Activated naive CD4-positive, alpha-beta T cell treated with Interleukin-2 at 50 U/mL for 16 hours (primary cell): ENCODE measurements at regions not wholly inside any gene's neighbourhood (a gene's known extent, or its start where the extent isn't known, plus 50 kb on each side); places are given as distances from the start of the nearest gene placed in this dataset.

Experiments
- DNase-seq: peaks from one replicate; pipeline ENCODE4 v3.0.0-alpha.2; 2020

DNA sequence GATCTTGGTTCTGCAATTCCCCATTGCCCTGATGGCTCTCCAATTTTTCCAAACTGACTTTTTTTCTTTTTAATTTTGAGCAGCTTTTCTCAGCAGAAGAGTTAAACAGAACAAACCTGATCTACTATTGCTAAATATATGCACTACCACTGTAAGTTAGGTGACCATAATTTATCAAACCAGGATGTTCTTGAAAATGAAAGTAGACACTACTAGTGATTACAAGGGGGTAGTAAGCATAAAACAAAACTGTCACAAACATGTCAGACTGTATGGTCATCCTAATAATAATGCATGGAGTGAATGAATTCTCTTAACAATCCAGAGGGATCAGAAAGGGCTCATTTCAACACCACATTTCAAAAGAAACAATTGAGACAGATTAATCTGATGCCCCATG is 183.0 kb upstream of the FOXN3 start:
- DNase-seq, result no peak

DNA sequence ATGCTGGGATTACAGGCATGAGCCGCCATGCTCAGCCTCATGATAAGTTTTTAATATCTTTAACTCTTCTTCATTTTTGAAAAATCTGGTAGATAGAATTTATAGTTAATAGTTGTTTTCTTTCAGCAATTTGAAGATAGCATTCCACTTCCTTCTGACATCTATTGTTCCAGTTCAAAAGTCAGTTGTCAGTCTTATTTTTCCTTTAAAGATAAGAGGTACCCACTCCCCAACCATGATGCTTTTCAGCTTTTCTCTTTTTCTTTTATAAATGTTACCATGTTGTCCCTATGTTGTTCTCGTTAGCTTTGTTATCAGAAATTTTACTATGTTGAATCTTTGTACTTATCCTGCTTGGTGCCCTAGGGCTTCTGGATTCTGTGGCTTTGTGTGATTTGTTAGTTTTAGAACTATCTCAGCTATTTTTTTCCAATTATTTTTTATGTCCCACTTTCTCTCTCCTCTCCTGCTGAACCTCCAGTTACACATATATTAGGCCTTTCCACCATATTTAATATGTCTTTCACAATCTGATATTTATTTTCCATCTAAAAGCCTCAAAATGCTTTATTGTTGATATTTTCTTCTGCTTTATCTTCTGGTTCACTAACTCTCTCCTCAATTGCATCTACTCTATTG is 181.6 kb upstream of the FOXN3 start:
- DNase-seq, result no peak

DNA sequence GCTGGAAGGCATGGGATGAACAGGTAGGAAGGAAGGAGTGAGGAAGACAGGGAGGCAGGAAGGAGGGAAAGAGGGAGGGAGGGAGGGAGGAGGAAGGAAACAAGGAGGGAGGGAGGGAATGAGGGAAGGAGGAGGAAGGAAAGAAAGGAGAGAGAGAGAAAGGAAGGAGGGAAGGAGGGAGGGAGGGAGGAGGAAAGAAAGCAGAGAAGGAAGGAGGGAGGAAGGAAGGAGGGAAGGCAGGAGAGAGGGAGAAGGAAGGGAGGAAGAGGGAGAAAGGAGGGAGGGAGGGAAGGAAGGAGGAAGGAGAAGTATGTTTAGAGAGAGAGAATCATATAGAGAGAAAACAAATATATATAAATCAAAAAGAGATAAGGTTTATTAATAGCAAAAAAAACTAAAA is 175.9 kb upstream of the FOXN3 start:
- DNase-seq, result no peak

DNA sequence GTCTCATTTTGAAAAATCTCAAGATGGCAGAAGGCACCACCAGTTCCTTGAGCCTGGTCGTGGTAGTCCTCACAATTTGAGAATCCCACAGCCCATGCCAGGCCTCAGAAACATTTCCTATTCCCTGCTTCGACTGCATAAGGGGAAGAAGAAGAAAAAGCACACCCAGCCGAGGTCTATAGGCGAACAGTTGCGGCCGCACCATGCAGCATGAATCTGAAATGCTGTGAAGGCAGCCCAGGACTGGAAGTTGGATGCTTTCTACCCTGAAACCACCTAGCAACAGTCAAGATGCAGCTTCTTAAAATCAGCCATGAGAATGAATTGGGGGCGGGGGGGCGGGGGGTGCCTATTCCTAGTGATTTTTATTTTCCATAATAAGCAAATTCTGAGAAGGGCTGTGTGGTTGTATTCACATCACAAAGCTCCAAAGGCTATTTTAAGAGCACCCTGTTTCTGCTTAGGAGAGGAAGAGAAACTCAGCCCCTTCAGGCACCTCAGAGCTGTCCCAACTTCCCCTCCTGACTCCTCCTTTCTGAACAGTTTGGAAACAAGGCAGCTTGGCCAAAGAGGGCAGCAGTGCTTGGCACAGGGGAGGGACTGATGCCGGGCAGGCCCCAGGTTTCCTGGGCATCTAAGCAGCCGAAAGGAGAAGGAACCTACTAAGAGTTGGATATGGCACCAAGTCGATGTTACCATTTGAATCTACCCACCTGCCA is 172.5 kb upstream of the FOXN3 start:
- DNase-seq, result no peak

DNA sequence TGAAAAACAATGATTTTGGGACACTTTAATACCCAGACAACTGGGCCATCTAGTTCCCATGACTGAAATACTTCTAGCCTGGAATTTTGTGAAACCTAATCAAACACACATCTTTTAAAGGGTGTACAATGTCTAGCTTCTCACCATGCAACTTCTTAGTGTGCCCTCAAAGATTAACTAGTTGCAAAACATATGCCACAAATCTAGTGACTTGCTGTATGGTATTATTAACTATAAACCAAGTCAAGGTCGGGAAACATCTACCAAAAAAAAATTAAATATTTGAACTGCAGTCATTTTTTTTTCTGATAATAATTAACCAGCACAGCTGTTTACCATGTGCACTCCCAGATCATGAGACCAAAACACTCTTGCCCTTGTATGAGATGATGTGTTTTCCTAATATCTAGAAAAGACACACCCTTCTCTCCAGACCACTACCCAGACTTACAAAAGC is 171.8 kb upstream of the FOXN3 start:
- no peak for DNase-seq

DNA sequence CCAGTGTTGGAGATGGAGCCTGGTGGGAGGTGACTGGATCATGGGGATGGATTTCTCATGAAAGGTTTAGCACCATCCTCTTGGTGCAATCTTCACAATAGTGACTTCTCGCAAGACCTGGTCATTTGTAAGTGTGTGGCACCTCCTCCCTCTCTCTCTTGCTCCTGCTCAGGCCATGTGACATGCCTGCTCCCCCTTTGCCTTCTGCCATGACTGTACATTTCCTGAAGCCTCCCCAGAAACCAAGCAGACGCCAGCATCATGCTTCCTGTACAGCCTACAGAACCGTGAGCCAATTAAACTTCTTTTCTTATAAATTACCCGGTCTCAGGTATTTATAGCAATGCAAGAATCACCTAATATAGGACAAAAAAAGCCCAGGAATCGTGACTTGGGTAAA is 171.0 kb upstream of the FOXN3 start:
- no peak for DNase-seq

DNA sequence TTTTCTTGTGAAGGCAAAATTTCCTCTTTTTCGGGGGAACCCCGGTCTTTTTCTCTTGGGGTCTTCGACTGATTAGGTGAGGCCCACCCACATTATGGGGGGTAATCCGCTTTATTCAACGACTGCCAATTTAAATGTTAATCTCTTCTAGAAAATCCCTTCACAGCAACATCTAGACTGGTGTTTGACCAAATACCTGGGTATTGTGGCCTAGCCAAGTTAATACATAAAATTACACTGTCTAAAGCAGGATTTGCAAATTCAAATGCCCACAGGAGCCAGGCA is 170.0 kb upstream of the FOXN3 start:
- no peak for DNase-seq

DNA sequence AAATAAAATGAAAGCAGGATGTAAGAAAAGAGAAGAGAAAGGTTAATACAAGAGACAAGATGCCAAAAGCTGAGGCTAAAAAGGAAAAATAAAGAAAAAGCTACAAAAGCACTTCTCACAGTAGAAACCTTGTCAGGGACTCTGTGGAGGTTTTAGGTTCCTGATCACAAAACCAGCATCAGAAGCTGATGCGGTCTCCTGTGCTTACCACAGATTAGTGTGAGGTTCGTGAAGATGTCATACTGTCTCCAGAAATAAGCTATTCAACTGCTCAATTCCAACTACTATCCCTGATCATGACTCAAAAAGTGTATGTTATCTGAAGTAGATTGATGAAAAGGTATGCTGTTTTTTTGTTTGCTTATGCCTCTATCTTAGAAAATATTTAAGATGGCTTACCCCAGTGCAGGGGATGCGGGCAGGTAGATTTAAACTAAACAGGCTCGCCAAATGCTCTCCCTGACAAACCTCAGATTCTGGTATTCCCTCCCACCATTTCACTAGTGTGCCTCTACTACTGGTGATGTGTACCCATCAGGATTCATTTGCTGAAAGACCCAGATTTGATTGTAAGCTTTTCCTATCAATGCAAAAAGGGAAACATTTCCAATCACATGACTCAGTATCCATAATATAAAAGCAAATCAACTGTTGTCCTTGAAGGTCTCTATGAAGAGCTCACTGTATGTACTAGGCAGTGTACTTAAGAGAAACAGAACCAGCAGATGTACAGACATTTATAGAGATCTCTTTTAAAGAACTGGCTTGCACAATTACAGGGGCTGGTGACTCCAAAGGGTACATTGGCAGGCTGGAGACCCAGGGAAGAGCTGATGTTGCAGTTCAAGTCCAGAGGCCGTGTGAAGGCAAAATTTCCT is 169.5 kb upstream of the FOXN3 start:
- DNase-seq, result no peak

DNA sequence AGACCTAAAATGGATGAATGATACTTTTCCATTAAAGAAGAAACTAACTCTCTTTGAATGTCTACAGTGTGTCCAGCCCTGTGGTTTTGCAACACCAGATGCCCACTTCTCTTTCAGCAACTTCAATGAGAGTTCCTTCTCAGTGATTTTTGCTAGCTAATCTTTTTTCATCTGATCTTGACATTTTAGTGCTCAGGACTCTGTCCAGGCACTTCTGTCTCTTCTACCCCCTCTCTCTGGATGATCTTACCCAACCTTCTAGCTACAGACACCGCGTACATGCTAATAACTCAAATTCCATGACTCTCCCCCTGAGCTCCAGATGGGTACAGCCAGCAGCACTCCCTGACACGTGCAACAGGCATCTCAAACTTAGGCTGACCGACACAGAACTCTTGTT is 161.1 kb upstream of the FOXN3 start:
- no peak for DNase-seq

DNA sequence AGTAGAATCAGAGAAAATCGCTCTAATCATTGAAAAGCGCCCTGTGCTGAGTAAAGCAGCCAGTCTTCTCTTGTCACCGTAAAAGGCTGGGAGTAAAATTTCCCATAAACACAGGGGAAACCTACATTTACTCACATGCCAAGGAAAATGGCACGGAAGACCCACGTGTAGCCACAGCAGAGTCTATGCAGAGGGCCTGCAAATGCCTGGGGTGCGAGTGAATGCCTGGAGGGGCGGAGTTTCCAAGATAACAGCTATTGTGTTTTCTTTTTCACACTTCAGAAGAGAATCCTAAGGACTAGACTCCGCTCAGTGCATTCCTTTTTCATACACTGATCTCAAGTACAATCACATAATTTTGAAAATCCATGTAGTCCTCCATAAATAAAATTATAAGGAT is 159.9 kb upstream of the FOXN3 start:
- no peak for DNase-seq

DNA sequence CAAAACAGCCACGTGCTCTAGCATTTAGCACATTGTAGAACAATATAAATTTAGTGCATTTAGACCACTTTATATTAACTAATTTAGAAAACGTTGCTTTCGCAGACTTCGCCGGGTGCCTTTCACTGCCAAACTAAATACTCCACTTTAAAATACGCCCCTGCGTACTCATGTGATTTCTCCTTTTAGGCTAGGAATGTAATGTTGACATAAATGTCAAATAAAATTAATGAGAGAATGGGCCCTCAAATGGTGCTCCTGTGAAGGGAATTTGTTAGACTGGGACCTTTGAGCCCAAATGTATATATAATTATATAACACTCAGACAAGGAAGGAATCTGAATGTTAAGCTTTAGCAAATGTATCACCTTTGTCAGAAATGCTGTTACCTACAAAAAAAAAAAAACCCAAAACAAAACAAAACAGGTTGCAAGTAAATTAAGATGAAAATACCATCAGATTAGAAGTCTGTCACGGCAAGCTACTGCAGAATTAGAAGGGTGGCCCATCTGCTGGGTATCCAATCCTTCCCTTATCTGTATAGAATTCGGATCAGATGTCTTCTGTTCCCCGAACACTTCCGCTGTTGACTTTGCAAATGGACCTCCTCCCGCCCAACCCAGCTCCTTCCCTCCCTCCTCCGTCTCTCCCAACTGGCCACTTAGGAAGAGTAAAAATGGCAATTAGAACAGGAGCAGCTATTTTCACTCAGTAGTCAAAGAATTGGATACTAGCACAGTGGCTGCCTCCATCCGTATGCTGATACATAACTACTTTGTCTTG is 159.3 kb upstream of the FOXN3 start:
- DNase-seq, result no peak

DNA sequence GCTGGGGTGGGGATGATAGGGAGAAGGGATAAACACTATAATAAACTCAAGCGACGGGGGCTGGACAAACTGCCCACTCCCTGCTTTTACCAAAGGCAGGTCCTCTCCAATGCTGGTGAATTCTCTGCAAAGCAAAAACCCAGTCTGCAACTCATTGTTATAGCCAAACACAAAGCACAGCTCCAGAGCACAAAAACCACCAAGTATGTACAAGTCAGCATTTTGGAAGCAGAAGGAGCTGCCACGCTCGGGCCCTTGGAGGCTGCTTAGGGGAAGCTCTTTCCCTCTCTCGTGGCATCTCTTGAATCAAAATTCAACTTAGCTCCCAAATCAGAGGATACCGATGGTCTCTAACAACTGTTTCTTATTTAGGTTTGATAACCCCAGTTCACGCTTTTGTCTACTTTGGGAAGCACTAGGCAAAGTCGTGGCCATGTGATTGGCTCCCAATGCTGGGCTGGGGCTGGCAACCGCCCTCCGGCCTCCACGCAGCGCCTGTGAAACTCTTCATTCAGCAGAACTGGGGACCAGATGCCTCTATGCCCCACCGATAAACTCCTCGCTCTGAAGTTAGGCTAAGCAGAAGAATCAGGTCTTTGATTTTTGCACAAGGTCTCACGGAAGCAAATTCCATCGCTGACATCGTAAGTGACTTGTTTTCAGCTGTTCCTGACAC is 158.5 kb upstream of the FOXN3 start:
- no peak for DNase-seq

DNA sequence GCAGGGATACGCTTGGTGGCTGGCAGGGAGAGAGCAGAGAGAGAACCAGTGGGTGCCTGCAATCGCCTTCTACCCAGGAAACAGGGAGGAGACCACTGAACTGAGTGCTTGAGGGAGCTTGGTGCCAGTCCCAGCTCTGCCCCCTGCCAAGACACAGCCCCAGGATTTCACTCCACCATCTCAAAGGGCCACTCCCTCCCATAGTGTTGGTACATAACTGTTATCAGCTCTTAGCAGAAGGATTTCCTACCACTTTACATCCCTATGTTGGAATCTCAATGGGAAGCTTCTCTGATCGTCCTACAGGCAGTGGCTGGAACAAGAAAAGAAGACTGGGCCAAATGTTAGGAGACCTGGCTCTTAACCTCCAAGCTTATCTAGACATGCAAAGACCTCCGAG is 157.4 kb upstream of the FOXN3 start:
- DNase-seq, result no peak

DNA sequence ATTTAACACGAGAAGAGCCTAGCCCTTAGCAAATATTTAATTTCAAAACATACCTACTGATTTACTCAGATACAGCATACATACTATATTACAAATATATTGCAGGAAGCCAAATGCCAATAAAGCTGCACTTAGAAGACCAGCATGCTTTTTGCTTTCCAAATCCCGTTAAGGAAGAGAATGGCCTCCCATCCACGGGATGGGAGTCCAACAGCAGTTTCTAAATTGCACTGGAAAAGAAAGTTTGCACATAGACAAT is 156.3 kb upstream of the FOXN3 start:
- DNase-seq, result no peak

DNA sequence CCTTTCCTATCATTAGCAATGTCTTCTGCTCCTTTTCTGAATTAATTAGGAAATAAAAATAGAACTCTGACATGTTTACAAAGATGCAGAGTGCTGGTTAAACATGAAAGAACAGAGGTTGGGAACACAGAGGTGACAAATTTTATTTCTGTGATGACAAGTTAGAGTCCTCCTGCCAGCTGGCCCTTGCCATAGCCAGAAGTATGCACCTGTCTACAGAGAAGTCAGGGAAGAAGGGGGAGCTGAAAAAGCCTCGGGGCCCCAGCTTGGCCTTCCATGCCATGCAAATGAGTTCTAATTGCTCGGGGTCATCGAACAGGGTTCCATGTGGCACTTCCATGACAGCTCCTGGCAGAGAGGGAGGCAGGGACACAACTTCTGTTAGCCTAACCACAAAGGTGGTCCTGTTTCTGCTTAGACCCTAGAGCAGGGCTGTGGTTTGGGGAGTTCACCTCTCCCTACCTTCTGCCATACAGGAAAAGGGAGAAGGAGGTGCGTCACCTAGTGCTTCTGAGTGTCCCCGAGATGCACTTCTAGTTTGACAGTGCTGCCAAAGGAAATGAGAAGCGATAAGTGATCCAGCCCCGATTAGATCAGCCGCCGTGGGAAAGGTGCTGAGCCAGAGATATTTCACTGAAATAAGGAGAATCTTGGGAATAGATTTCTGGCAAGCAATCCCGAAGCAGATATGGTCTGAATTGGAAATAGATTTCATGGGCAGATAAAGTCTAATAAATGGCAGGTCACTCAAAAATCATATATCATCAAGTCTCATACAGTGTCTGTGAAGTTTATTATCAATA is 155.8 kb upstream of the FOXN3 start:
- DNase-seq, result no peak

DNA sequence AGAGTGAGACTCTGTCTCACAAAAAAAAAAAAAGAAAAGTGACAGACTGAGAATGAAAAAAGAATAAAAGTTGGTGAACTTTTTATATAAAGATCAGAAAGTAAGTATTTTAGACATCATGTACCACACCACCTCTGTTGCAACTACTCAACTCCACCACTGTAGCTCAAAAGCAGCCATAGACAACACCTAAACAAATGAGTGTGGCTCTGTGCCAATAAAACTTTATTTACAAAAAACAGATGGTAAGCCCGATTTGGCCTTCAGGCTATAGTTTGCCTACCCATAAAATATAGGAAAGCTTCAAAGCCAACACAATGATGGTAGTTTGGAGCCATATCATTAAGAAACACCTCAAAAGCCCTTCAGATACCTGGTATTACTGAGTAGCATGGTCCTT is 154.5 kb upstream of the FOXN3 start:
- no peak for DNase-seq

DNA sequence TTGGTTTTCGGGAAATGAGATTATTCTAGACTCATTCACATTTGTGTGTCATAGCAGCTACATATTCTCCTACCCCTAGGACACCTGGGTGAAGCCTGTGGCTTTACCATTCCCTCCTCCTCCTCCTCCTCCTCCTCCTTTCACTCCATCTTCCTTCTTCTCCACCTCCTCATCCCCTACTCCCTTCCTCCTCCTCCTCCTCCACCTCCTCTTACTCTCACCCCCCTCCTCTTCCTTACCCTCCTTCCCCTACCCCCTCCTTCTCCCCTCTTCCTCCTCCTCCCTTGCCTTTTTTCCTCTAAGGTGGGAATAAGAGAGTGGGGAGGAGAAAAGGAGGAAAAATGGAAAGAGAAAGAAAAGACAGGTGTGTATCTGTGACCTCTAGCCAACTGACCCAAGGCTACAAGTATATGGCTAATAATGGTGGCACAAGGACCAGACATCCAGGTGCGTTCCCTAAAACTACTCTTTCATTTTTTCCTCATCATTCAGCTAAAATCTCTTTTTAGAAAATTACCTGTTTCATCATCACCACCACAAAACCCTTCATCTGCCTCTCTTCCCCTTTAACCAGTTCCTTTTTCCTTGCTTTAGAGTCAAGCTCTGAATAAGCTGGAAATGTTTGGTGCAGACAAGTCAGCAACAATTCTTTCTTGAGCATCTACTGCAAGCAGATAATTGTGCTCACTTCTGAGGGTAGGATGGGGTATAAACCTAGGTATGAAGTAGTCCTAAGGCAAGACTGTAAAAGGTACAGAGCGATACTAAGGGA is 149.8 kb upstream of the FOXN3 start:
- DNase-seq, result no peak

DNA sequence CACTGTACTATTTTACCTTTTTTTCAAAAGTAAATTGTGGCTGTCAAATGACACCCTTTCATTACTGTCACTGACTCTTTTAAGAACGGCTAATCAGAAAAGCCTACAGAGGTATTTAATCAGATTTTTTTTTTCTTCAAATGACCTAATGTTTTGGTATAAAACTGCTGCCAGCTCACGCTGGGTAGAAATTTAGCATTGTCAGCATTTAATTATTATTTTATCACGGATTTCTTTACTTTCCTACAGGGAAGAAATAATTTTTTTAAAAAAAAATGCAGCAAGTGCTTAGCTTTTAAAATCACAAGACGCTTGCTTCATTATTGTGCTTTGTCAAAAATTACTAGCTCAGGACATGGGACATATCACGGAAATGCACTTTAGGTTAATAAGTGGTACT is 149.1 kb upstream of the FOXN3 start:
- no peak for DNase-seq

DNA sequence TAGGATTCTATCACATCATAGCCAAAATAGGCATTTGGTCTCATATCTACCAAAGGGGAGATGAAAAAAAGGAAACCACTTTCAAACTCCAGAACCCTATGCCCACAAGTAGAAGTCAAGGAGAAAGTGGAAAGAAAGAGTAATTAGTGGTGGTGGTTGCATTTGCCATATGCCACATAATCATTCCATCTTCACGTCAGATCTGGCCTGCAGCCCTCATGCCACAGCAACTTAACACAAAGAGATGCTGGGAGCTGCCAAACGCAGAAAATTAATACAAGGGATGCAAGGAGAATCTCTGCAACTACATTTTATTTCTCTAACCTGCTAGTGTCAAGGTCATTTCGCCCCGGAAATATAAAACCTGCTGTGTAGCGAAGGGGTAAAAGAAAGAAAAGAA is 148.6 kb upstream of the FOXN3 start:
- DNase-seq, result no peak

DNA sequence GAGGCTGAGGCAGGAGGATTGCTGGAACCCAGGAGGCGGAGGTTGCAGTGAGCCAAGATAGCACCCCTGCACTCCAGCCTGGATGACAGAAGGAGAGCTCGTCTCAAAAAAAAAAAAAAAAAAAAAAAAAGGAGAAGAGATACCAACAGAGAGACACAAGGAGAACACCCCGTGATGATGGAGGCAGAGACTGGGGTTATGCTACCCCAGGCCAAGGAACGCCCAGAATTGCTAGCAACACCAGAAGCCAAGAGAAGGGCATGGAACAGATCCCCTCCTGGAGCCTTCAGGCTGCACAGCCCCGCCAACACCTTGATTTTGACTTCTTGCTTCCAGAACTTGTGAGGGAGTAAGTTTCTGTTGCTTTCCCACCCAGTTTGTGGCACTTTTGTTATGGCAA is 148.0 kb upstream of the FOXN3 start:
- no peak for DNase-seq

DNA sequence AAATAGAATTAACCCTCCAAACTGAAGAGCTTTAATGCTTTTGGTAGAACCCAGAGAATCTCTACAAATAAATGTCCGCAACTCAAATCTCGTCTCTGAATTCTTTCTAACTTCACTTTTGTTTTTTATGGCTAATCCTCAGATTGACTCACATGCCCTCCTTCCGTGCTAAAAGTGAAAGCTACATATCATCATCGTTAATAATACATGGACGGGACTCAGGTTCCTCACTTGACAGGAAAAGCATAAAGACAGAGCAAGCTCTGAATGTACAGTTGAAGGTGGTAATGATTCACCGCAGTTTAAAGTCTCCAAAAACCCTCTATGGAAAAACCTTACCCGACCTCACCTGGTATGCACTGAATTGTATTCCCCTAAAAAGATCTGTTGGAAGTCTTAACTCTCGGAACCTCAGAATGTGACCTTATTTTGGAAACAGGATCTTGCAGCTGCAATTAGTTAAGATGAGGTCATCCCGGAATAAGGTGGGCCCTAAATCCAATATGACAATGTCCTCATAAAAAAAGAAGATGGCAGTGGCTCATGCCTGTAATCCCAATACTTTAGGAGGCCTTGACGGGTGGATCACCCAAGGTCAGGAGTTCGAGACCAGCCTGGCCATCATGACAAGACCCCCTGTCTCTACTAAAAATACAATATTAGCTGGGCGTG is 147.4 kb upstream of the FOXN3 start:
- no peak for DNase-seq
